ENCODE measurements at regions not wholly inside any gene's neighbourhood (a gene's known extent, or its start where the extent isn't known, plus 50 kb on each side); places are given as distances from the start of the nearest gene placed in this dataset.

GRCh38 chr2:181185948-181186347 lies 205.5 kb downstream of the UBE2E3 start:
- no peak for ATAC-seq (ENCODE audit: low FRiP score)

GRCh38 chr2:181188605-181189004 lies 208.2 kb downstream of the UBE2E3 start:
- no peaks in the 10 kb centered on the region for H3K27me3 ChIP-seq (ENCODE audit: control insufficient read depth in 1 of 2, insufficient read depth in 2 of 2, low read length in 1 of 2)
- ATAC-seq (ENCODE audit: low FRiP score) (no peak), DNase-seq (no peak)
- WGBS, 2 donors: 75 to 82% methylated on average over 4 of the region's 4 CpGs
- H3K27ac ChIP-seq (ENCODE audit: low read depth in 1 of 2, low read length in 2 of 2): no peak overlapping the region
- H3K9me3 ChIP-seq (ENCODE audit: control insufficient read depth, low read length): no peaks in the 10 kb centered on the region
- no peaks in the 10 kb centered on the region for H3K4me1 ChIP-seq (ENCODE audit: control insufficient read depth in 1 of 2, insufficient read depth in 2 of 2, low read length in 2 of 2)
- H3K36me3 ChIP-seq (ENCODE audit: control insufficient read depth in 1 of 2, insufficient read depth in 2 of 2, low read length in 1 of 2): no peaks in the 10 kb centered on the region
- no peak overlapping the region for H3K4me3 ChIP-seq (ENCODE audit: low read length in 2 of 2)
- intact Hi-C loops (cut with DNase I): no loop called here

More at GRCh38 chr2:181185948-181186347, 205.5 kb downstream of the UBE2E3 start:
- H3K9me3 ChIP-seq (ENCODE audit: control insufficient read depth, low read length): no peaks in the 10 kb centered on the region
- H3K4me1 ChIP-seq (ENCODE audit: control insufficient read depth in 1 of 2, insufficient read depth in 2 of 2, low read length in 2 of 2): no peaks in the 10 kb centered on the region
- intact Hi-C loops (cut with DNase I): no loop called here
- H3K27me3 ChIP-seq (ENCODE audit: control insufficient read depth in 1 of 2, insufficient read depth in 2 of 2, low read length in 1 of 2): no peaks in the 10 kb centered on the region
- H3K27ac ChIP-seq (ENCODE audit: low read depth in 1 of 2, low read length in 2 of 2): no peak overlapping the region
- DNase-seq: no peak
- no peak overlapping the region for H3K4me3 ChIP-seq (ENCODE audit: low read length in 2 of 2)
- WGBS, 2 donors: 85 to 91% methylated on average over 4 of the region's 4 CpGs
- H3K36me3 ChIP-seq (ENCODE audit: control insufficient read depth in 1 of 2, insufficient read depth in 2 of 2, low read length in 1 of 2): no peaks in the 10 kb centered on the region

GRCh38 chr2:181189951-181190350 lies 209.5 kb downstream of the UBE2E3 start:
- Histone ChIP-seq H3K27me3 (ENCODE audit: control insufficient read depth in 1 of 2, insufficient read depth in 2 of 2, low read length in 1 of 2) (no peaks in the 10 kb centered on the region), H3K4me1 (ENCODE audit: control insufficient read depth in 1 of 2, insufficient read depth in 2 of 2, low read length in 2 of 2) (no peaks in the 10 kb centered on the region), H3K36me3 (ENCODE audit: control insufficient read depth in 1 of 2, insufficient read depth in 2 of 2, low read length in 1 of 2) (no peaks in the 10 kb centered on the region), H3K9me3 (ENCODE audit: control insufficient read depth, low read length) (no peaks in the 10 kb centered on the region), H3K4me3 (ENCODE audit: low read length in 2 of 2) (no peak overlapping the region), H3K27ac (ENCODE audit: low read depth in 1 of 2, low read length in 2 of 2) (no peak overlapping the region)
- ATAC-seq (ENCODE audit: low FRiP score) (no peak), DNase-seq (no peak)
- intact Hi-C loops (cut with DNase I): no loop called here
- 62 to 65% methylated on average over 1 of the region's 1 CpG for WGBS, 2 donors

GRCh38 chr2:181190711-181191110 lies 210.3 kb downstream of the UBE2E3 start:
- intact Hi-C loops (cut with DNase I): no loop called here
- DNase-seq: no peak
- WGBS, 2 donors: 9 to 10% methylated on average over 1 of the region's 1 CpG

GRCh38 chr2:181193550-181193949 lies 213.1 kb downstream of the UBE2E3 start:
- H3K4me1 ChIP-seq (ENCODE audit: control insufficient read depth in 1 of 2, insufficient read depth in 2 of 2, low read length in 2 of 2): no peaks in the 10 kb centered on the region
- H3K9me3 ChIP-seq (ENCODE audit: control insufficient read depth, low read length): no peaks in the 10 kb centered on the region
- ATAC-seq (ENCODE audit: low FRiP score) (no peak), DNase-seq (no peak)
- H3K27me3 ChIP-seq (ENCODE audit: control insufficient read depth in 1 of 2, insufficient read depth in 2 of 2, low read length in 1 of 2): no peaks in the 10 kb centered on the region
- H3K36me3 ChIP-seq (ENCODE audit: control insufficient read depth in 1 of 2, insufficient read depth in 2 of 2, low read length in 1 of 2): no peaks in the 10 kb centered on the region
- H3K4me3 ChIP-seq (ENCODE audit: low read length in 2 of 2): no peak overlapping the region
- no peak overlapping the region for H3K27ac ChIP-seq (ENCODE audit: low read depth in 1 of 2, low read length in 2 of 2)
- WGBS, 2 donors: 68 to 70% methylated on average over 1 of the region's 1 CpG
- intact Hi-C loops (cut with DNase I): no loop called here

More at GRCh38 chr2:181190711-181191110, 210.3 kb downstream of the UBE2E3 start:
- H3K36me3 ChIP-seq (ENCODE audit: control insufficient read depth in 1 of 2, insufficient read depth in 2 of 2, low read length in 1 of 2): no peaks in the 10 kb centered on the region
- no peaks in the 10 kb centered on the region for H3K4me1 ChIP-seq (ENCODE audit: control insufficient read depth in 1 of 2, insufficient read depth in 2 of 2, low read length in 2 of 2)
- H3K4me3 ChIP-seq (ENCODE audit: low read length in 2 of 2): no peak overlapping the region
- no peak for ATAC-seq (ENCODE audit: low FRiP score)
- no peaks in the 10 kb centered on the region for H3K27me3 ChIP-seq (ENCODE audit: control insufficient read depth in 1 of 2, insufficient read depth in 2 of 2, low read length in 1 of 2)
- H3K9me3 ChIP-seq (ENCODE audit: control insufficient read depth, low read length): no peaks in the 10 kb centered on the region
- no peak overlapping the region for H3K27ac ChIP-seq (ENCODE audit: low read depth in 1 of 2, low read length in 2 of 2)

GRCh38 chr2:181196401-181196800 lies 216.0 kb downstream of the UBE2E3 start:
- Histone ChIP-seq H3K4me1 (ENCODE audit: control insufficient read depth in 1 of 2, insufficient read depth in 2 of 2, low read length in 2 of 2) (no peaks in the 10 kb centered on the region), H3K9me3 (ENCODE audit: control insufficient read depth, low read length) (no peaks in the 10 kb centered on the region), H3K36me3 (ENCODE audit: control insufficient read depth in 1 of 2, insufficient read depth in 2 of 2, low read length in 1 of 2) (no peaks in the 10 kb centered on the region), H3K4me3 (ENCODE audit: low read length in 2 of 2) (no peak overlapping the region), H3K27ac (ENCODE audit: low read depth in 1 of 2, low read length in 2 of 2) (no peak overlapping the region), H3K27me3 (ENCODE audit: control insufficient read depth in 1 of 2, insufficient read depth in 2 of 2, low read length in 1 of 2) (no peaks in the 10 kb centered on the region)
- DNase-seq: no peak
- ATAC-seq (ENCODE audit: low FRiP score): no peak
- intact Hi-C loops (cut with DNase I): no loop called here
- 81% methylated on average over 4 of the region's 4 CpGs for WGBS, 2 donors

- Histone ChIP-seq H3K27ac (ENCODE audit: low read depth in 1 of 2, low read length in 2 of 2) (no peak overlapping the region), H3K36me3 (ENCODE audit: control insufficient read depth in 1 of 2, insufficient read depth in 2 of 2, low read length in 1 of 2) (no peaks in the 10 kb centered on the region), H3K27me3 (ENCODE audit: control insufficient read depth in 1 of 2, insufficient read depth in 2 of 2, low read length in 1 of 2) (no peaks in the 10 kb centered on the region), H3K4me3 (ENCODE audit: low read length in 2 of 2) (no peak overlapping the region), H3K9me3 (ENCODE audit: control insufficient read depth, low read length) (no peaks in the 10 kb centered on the region), H3K4me1 (ENCODE audit: control insufficient read depth in 1 of 2, insufficient read depth in 2 of 2, low read length in 2 of 2) (no peaks in the 10 kb centered on the region)
- intact Hi-C loops (cut with DNase I): no loop called here
- WGBS, 2 donors: 81 to 84% methylated on average over 3 of the region's 3 CpGs
- DNase-seq (no peak), ATAC-seq (ENCODE audit: low FRiP score) (no peak)
Observed at GRCh38 chr2:181197140-181197760, 216.8 kb downstream of the UBE2E3 start.

- no peak for DNase-seq
- Histone ChIP-seq H3K9me3 (ENCODE audit: control insufficient read depth, low read length) (no peaks in the 10 kb centered on the region), H3K4me3 (ENCODE audit: low read length in 2 of 2) (no peak overlapping the region), H3K27me3 (ENCODE audit: control insufficient read depth in 1 of 2, insufficient read depth in 2 of 2, low read length in 1 of 2) (no peaks in the 10 kb centered on the region), H3K27ac (ENCODE audit: low read depth in 1 of 2, low read length in 2 of 2) (no peak overlapping the region), H3K36me3 (ENCODE audit: control insufficient read depth in 1 of 2, insufficient read depth in 2 of 2, low read length in 1 of 2) (no peaks in the 10 kb centered on the region), H3K4me1 (ENCODE audit: control insufficient read depth in 1 of 2, insufficient read depth in 2 of 2, low read length in 2 of 2) (no peaks in the 10 kb centered on the region)
- 74 to 77% methylated on average over 1 of the region's 1 CpG for WGBS, 2 donors
- ATAC-seq (ENCODE audit: low FRiP score): no peak
- intact Hi-C loops (cut with DNase I): no loop called here
Observed at GRCh38 chr2:181198183-181198864, 217.9 kb downstream of the UBE2E3 start.

- Histone ChIP-seq H3K4me1 (ENCODE audit: control insufficient read depth in 1 of 2, insufficient read depth in 2 of 2, low read length in 2 of 2) (no peaks in the 10 kb centered on the region), H3K27ac (ENCODE audit: low read depth in 1 of 2, low read length in 2 of 2) (no peak overlapping the region), H3K4me3 (ENCODE audit: low read length in 2 of 2) (no peak overlapping the region), H3K9me3 (ENCODE audit: control insufficient read depth, low read length) (peaks cover 6% of the 10 kb centered on the region), H3K27me3 (ENCODE audit: control insufficient read depth in 1 of 2, insufficient read depth in 2 of 2, low read length in 1 of 2) (peaks cover 0 to 2% of the 10 kb centered on the region in 2 donors), H3K36me3 (ENCODE audit: control insufficient read depth in 1 of 2, insufficient read depth in 2 of 2, low read length in 1 of 2) (no peaks in the 10 kb centered on the region)
- intact Hi-C loops (cut with DNase I): no loop called here
- ATAC-seq (ENCODE audit: low FRiP score): no peak
- no peak for DNase-seq
Observed at GRCh38 chr2:181203412-181203811, 223.0 kb downstream of the UBE2E3 start.
